ENCODE measurements at regions not wholly inside any gene's neighbourhood (a gene's known extent, or its start where the extent isn't known, plus 50 kb on each side); places are given as distances from the start of the nearest gene placed in this dataset.

DNA sequence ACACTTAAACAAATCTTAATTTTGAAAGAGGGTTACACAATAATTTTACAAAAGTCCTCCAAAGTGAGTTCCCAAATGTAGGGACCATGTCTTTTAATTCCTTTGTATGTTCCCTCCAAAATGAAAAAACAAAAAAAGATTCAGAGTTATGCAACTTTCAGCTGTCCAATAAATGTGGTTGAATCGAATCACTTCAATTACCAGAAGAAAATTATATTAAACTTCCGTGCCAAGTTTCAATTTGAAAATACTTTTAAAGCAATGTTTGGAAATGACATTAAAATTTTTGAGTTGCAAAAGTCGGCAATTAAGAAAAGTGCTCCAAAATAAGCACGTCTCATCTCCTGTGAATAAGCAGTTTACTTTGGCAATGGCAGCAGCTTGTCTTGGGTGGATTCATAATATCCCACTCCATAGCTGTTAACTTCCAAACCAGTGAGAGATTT lies 60.3 kb upstream of the C1GALT1 start:
- H3K4me3 ChIP-seq (ENCODE audit: low read depth, low read length), result no peak overlapping the region
- DNase-seq (ENCODE audit: low read depth), result no peak
- no peak for TF ChIP-seq CTCF (conservative IDR thresholded peaks at IDR 0.05; ENCODE audit: low read depth, low read length)

DNA sequence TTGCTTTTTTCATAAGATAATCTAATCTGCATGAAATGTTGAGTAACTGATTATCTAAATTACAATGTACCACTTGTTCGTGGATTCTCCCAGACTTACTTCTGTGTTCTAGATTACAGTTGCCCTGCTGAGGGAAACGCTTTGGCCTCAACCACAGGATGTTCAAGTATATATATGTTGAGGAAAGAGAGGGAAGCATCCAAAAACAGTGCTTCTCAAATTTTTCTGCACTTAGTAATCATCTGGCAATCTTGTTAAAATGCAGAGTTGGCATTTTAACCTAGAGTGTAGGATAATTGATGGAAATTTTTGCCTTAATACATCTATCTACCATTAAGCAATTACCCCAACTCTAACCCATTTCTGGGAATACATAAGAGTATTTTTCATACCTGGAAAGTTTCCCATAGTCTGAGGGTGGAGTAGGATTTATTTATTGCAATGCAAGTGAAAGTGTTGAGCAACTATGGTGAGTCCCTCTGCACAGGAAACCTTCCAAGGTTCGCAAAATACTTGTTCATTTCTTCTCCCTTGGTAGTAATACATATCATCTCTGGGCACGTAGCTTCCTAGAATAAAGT lies 59.6 kb upstream of the C1GALT1 start:
- H3K4me3 ChIP-seq (ENCODE audit: low read depth, low read length), result no peak overlapping the region
- DNase-seq (ENCODE audit: low read depth), result peak; percentile 83
- TF ChIP-seq CTCF (conservative IDR thresholded peaks at IDR 0.05; ENCODE audit: low read depth, low read length), result no peak

DNA sequence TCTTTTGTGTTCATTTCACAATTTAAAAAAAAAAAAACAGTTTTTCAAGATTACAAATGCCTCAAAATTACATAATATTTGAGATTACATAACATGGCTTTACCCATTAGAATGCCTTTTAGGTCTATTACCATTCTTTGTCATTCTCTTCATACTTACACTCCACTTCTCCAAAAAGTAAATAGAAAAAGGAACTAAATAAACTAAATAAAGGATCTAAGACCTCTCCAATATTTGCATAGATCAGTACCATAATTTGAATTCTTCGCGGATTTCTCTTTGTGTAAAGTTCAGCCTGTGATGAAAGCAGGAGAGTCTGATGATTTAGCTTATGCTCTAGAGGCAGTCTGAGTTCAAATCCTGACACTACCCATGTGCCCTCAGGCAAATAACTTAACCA lies 56.4 kb upstream of the C1GALT1 start:
- no peak for DNase-seq (ENCODE audit: low read depth)
- no peak overlapping the region for H3K4me3 ChIP-seq (ENCODE audit: low read depth, low read length)

GRCh38 chr7:7127773-7128172 lies 54.6 kb upstream of the C1GALT1 start:
- TF ChIP-seq CTCF (conservative IDR thresholded peaks at IDR 0.05; ENCODE audit: low read depth, low read length), result no peak
- no peak overlapping the region for H3K4me3 ChIP-seq (ENCODE audit: low read depth, low read length)
- DNase-seq (ENCODE audit: low read depth), result no peak

More for the DNA sequence above, 56.4 kb upstream of the C1GALT1 start:
- no peak for TF ChIP-seq CTCF (conservative IDR thresholded peaks at IDR 0.05; ENCODE audit: low read depth, low read length)

GRCh38 chr7:7129381-7129780 lies 53.0 kb upstream of the C1GALT1 start:
- H3K4me3 ChIP-seq (ENCODE audit: low read depth, low read length), result no peak overlapping the region
- TF ChIP-seq CTCF (conservative IDR thresholded peaks at IDR 0.05; ENCODE audit: low read depth, low read length), result no peak
- DNase-seq (ENCODE audit: low read depth), result no peak

- no peak overlapping the region for H3K4me3 ChIP-seq (ENCODE audit: low read depth, low read length)
- no peak for TF ChIP-seq CTCF (conservative IDR thresholded peaks at IDR 0.05; ENCODE audit: low read depth, low read length)
- DNase-seq (ENCODE audit: low read depth), result no peak
Observed at GRCh38 chr7:7131273-7131672, 51.1 kb upstream of the C1GALT1 start.
